Progenitor cell of endocrine pancreas (in vitro differentiated cells): ENCODE measurements at regions not wholly inside any gene's neighbourhood (a gene's known extent, or its start where the extent isn't known, plus 50 kb on each side); places are given as distances from the start of the nearest gene placed in this dataset.
"Not testable (repeated sequence)": the region's sequence is repeated elsewhere in the genome, so short reads cannot be mapped to it uniquely, and the experiment has no call there.

Source experiments
- DNase-seq: peaks from one replicate; pipeline ENCODE4 v3.0.0; 2021; ENCODE audit warnings: low spot score; ENCODE audit not compliant: unreplicated experiment
- H3K27ac Mint-ChIP-seq: 2 replicates; pipeline ENCODE4 v1.8.0; 2021; ENCODE audit warnings: mild to moderate bottlenecking, moderate library complexity, mixed read lengths
- H3K27me3 Mint-ChIP-seq: 2 replicates; pipeline ENCODE4 v1.8.0; 2021; ENCODE audit warnings: mixed read lengths
- H3K36me3 Mint-ChIP-seq: 2 replicates; pipeline ENCODE4 v1.8.0; 2022; ENCODE audit warnings: mixed read lengths; ENCODE audit not compliant: insufficient read depth
- H3K4me1 Mint-ChIP-seq: 2 replicates; pipeline ENCODE4 v1.8.0; 2021; ENCODE audit warnings: low read depth, mixed read lengths
- H3K4me3 Mint-ChIP-seq: 2 replicates; pipeline ENCODE4 v1.8.0; 2021; ENCODE audit warnings: low read depth, mild to moderate bottlenecking, moderate library complexity, mixed read lengths
- H3K9me3 Mint-ChIP-seq: 2 replicates; pipeline ENCODE4 v1.8.0; 2021; ENCODE audit warnings: low read depth, mixed read lengths
- TF ChIP-seq, protein P1 (sequence below): fragments of 200-600 bp; sonication (generic); IDR thresholded peaks from one replicate; pipeline ENCODE4 v1.5.0; 2021; ENCODE audit warnings: antibody characterized with exemption, mild to moderate bottlenecking; ENCODE audit not compliant: unreplicated experiment

- DNase-seq, result no peak
- H3K4me3 Mint-ChIP-seq, result no peak overlapping the region
- H3K9me3 Mint-ChIP-seq, result peaks cover 4% of the 10 kb centered on the region
- H3K4me1 Mint-ChIP-seq, result peaks cover 18% of the 10 kb centered on the region
- no peak overlapping the region for H3K27ac Mint-ChIP-seq
- peaks cover 3% of the 10 kb centered on the region for H3K27me3 Mint-ChIP-seq
- H3K36me3 Mint-ChIP-seq, result no peaks in the 10 kb centered on the region
- TF ChIP-seq, protein P1, sequence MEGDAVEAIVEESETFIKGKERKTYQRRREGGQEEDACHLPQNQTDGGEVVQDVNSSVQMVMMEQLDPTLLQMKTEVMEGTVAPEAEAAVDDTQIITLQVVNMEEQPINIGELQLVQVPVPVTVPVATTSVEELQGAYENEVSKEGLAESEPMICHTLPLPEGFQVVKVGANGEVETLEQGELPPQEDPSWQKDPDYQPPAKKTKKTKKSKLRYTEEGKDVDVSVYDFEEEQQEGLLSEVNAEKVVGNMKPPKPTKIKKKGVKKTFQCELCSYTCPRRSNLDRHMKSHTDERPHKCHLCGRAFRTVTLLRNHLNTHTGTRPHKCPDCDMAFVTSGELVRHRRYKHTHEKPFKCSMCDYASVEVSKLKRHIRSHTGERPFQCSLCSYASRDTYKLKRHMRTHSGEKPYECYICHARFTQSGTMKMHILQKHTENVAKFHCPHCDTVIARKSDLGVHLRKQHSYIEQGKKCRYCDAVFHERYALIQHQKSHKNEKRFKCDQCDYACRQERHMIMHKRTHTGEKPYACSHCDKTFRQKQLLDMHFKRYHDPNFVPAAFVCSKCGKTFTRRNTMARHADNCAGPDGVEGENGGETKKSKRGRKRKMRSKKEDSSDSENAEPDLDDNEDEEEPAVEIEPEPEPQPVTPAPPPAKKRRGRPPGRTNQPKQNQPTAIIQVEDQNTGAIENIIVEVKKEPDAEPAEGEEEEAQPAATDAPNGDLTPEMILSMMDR, result no peak
These were observed 321.5 kb upstream of the HNRNPA3 start for GRCh38 chr2:176891105-176891504.

GRCh38 chr2:176891857-176892256 lies 320.7 kb upstream of the HNRNPA3 start:
- Mint-ChIP-seq H3K4me3 (no peak overlapping the region), H3K9me3 (peaks cover 4% of the 10 kb centered on the region), H3K27me3 (peaks cover 3% of the 10 kb centered on the region), H3K27ac (no peak overlapping the region), H3K4me1 (peaks cover 18% of the 10 kb centered on the region), H3K36me3 (no peaks in the 10 kb centered on the region)
- TF ChIP-seq, protein P1, result no peak
- no peak for DNase-seq

DNA sequence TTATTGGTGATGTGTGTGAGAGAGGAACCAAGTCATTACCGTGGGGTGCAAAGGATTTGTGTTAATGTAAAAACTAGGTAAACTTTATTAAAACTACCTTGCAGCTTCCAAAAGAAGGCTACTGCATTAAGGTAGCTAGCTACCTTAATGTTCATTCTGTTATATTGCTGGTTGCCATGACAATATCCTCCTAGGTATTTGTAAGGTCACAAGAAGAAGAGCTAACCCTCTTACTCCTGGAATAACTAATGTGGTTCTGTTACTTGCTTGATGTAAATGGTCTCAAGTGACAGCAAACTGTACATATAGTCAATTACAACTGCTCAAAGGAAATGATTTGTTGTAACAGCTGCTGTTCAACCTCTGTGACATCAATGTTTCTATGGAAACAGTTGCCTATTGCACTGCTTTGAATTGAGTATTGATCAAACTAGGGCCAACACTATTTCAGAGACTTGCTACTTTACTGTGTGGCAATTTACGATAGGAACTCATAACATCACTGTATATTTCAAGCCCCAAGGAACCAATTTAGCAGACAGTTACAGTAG lies 319.8 kb upstream of the HNRNPA3 start:
- TF ChIP-seq, protein P1, result no peak
- Mint-ChIP-seq H3K9me3 (peaks cover 4% of the 10 kb centered on the region), H3K36me3 (no peaks in the 10 kb centered on the region), H3K4me3 (no peak overlapping the region), H3K27me3 (peaks cover 3% of the 10 kb centered on the region), H3K27ac (no peak overlapping the region), H3K4me1 (peaks cover 18% of the 10 kb centered on the region)
- DNase-seq, result no peak

GRCh38 chr2:176895158-176895557 lies 317.4 kb upstream of the HNRNPA3 start:
- H3K27ac Mint-ChIP-seq, result no peak overlapping the region
- H3K4me3 Mint-ChIP-seq, result no peak overlapping the region
- no peaks in the 10 kb centered on the region for H3K27me3 Mint-ChIP-seq
- no peaks in the 10 kb centered on the region for H3K36me3 Mint-ChIP-seq
- TF ChIP-seq, protein P1, result no peak
- peaks cover 18% of the 10 kb centered on the region for H3K4me1 Mint-ChIP-seq
- peaks cover 16% of the 10 kb centered on the region for H3K9me3 Mint-ChIP-seq
- DNase-seq, result no peak

GRCh38 chr2:176902454-176902853 lies 310.1 kb upstream of the HNRNPA3 start:
- Mint-ChIP-seq H3K4me1 (no peaks in the 10 kb centered on the region), H3K27me3 (peaks cover 5% of the 10 kb centered on the region), H3K27ac (no peak overlapping the region), H3K36me3 (no peaks in the 10 kb centered on the region), H3K9me3 (peaks cover 15% of the 10 kb centered on the region), H3K4me3 (no peak overlapping the region)
- DNase-seq, result no peak
- TF ChIP-seq, protein P1, result no peak

GRCh38 chr2:176904053-176904452 lies 308.5 kb upstream of the HNRNPA3 start:
- not testable (repeated sequence) for H3K9me3 Mint-ChIP-seq, H3K27ac Mint-ChIP-seq, H3K4me1 Mint-ChIP-seq, DNase-seq, H3K27me3 Mint-ChIP-seq, H3K36me3 Mint-ChIP-seq, H3K4me3 Mint-ChIP-seq
